Skin of body (tissue), 1 donor: ENCODE measurements at regions not wholly inside any gene's neighbourhood (a gene's known extent, or its start where the extent isn't known, plus 50 kb on each side); places are given as distances from the start of the nearest gene placed in this dataset.
A peak's percentile ranks its signal among the peaks of the same experiment; 100 is the strongest.

Experiments
- DNase-seq: peaks from one replicate; lab custom pipeline; 2025; lab: John Stamatoyannopoulos, UW

DNA sequence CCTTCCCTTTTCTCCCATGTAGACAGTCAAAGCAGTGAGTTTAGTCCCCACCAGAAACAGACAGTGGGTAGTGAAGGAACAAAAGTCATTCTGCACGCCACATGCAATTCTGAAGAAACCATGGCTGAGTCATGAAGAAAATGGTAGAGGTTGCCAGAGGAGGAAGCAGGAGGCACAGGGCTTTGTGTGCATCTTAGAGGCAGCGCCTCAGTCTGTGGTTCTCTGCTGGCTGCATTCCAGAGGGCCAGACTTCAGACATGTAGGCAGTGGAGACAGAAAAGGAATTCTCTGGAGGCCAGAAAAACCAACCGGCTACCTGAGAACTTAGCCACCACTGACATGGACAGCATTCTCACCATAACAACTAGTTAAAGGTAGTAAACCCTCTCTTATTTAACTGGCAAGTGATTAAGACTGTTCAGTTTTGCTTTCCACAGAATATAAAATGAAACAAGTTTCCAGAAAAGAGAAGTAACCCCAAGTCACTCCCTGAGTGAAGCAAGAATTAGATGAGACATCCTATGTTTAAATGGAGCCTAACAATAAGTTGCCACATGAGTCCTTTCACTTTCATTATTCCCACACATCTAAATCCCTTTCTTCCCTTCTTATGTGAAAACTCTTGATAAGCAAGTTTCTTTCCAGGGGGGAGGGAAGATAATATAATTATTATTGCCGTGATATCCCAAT is 556.1 kb downstream of the SOX6 start:
- no peak for DNase-seq

DNA sequence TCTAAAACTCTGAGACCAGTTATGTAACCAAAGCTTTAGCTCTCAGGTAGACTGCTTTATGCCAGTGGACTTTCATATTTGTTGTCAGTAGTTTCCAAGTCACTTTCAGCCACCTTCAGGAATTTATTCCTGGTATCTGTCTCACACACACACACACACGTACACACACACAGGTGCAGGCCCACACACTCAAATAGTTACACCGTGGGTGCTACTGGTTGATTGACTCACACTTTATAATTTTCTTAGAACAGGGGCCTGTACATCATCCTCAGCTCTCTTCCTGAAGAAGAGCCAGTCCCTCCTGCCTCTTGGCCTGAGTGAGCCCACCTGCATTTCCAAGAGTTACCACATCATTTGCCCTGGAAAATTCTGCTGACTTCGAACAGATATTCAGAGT is 555.2 kb downstream of the SOX6 start:
- DNase-seq = no peak

DNA sequence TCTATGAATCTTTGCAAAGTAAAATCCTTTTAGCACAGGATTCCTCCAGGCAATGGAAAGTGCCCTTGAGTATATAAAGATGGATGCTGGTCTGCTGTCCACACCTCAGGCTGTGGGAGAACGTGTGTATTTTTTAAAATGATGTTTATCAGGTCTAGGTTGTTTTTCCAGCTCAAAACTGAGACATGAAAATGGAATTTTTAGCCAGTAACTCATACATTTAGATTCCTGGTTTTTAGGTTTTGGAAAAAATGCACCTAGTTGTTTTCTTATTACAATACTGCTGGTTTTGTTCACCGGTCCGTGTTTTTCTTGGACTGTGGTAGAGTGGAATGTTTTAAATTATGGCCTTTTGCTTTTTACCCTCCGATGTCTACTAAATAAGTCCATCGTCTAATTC is 554.7 kb downstream of the SOX6 start:
- no peak for DNase-seq

DNA sequence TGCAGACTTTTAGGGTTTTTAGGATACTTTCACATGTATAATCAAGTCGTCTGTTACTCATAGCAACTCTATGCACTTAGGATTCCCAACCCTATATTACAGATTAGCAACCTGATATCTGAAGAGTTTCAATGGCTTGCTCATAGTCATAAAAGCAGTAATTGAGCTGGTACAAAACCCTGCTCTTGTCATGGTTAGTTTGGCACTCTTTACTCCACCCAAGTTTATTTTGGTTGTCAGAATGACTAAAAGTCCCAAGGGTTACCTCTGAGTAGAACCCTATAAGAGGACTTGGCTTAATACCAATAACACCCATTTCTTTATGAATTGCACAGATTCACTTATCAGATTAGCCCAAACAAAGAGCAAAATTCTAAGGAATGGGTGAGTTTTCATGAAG is 550.6 kb downstream of the SOX6 start:
- no peak for DNase-seq

DNA sequence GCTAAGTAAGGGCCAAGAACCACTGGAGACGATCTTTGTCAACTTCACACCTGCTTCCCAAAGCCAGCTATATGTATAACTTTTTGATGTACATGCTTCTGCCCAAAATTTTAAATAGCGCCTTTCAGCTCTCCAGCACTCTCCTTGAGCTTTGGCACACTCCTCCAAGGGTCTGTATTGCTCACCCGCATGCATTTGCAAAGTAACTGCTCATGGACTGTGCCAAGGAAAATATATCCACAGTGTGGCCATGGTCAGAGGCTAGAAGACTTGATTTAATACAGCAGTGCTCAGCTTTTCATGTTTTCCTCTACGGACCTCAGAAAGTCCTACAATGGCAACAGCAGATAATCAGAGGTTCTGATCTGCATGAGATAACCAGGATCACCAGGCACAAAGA is 550.1 kb downstream of the SOX6 start:
- no peak for DNase-seq

DNA sequence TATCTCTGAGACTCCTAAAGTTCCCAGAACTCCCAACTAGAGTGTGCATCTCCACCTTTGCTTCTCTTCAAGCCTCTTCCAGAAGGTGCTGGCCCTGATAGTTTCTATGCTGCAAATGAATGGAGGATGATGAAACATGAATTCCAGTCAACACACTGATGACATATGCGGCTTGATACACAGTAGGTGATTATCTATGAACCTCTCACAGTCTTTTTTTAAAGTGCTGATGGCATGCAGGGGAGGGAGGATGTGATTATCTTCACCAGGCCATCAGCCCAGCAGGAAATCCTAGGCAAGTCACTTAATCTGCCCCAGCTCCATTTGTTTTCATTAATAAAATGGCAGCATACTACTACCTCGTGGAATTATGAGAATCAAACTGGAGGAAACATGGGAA is 548.5 kb downstream of the SOX6 start:
- no peak for DNase-seq

DNA sequence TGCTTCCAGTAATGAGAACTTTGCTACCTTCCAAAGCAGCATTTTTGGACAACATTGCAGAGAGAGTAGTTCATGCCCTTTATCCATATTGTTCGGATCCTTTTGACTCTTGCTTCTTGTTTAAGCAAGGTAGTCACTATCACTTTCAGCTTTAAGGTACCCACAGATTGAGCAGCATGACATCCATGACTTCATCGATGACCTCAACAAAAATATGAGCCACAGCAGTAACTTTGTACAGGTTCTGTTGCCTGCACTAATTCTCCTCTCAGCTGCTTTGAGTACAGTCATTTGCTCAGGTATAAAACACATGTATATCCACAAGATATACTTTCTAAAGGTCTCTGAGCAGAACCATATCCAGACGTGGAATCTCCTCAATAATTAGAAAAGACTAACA is 546.3 kb downstream of the SOX6 start:
- DNase-seq = no peak

DNA sequence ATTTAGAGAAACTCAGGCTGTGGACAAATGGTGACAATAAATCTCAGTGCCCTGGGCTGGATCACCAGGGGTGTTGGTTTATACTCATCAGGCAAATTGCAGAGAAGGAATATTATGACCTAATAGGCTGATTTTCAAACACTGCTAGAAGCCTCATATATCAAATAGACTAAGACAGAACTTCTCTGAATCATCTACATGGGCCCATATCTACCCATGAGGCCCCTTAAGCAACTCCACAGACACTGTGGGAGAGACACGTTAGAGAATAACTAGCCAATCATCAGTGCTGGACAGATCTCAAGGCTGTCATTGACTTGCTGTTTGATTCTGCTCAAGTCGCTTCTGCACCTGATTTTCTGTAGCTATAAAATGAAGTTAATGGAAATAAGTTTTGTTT is 545.8 kb downstream of the SOX6 start:
- DNase-seq = no peak

DNA sequence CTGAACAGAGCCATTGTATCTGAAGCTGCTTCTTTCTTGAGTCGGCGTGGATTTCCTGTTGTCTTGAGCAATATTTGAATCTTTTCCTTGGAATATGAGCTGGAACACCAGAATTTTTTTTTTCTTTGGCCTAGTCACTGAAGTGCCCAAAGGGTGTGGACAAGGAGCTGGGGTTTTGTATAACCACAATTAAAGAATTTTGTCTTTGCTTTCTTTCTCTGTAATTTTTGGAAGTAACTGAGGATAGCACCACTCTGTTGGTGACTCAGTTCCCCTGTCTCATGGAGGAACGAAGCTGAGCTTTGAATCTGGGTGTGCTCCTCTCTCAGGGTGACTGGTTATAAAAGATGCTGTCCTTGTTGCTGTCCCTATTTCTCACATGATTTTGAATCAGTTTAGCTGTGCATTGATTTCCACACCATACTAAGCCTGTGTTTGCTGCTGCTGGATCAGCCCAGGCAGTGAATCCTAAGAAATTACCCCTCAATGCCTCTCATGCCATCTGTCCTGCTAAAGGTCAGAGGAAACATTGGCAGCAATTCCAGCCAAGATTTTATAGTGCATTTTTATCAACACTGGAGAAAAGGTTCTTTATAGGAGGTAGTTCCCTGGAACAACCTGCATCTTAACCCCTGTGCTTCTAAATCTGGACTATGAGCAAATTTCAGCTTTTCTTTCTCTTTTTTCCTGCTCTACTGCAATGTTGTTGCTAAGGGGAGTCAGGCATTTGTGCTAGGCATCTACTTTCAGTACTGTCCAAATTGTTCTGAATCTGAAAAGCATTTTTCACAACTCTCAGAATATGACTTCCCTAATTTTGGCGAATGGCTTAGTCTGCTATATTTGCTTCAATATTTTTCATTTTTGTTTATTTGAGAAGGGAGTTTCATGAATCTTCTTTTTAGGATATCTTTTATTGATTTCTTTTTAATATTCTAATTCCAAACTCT is 540.8 kb downstream of the SOX6 start:
- no peak for DNase-seq

DNA sequence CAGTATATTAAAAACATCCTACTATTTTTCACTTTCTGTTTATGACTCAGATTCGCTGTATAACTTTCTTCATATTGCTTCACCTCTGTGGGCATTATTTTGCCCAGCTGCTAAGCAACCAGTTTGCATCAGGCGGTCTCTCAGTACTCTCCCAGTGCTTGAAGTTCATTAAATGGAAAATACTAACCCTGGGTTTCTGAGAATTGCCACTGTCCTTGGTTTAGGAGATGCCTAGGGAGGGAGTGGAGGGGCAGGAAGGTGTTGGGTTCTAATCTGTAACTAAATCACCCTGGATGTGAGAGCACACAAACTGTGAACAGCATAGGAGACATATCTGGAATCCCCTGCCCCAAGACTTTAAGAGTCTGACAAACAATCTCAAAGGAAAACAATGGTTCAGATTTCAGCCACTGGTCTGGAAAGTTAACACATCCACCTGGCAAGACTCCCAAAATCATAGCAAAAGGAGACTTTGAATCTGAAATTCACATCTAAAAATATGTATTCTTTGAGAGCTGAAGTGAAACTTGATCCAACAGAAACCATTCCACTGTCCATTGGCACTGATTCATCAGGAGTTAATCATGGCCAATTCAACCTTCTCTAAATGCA is 540.0 kb downstream of the SOX6 start:
- no peak for DNase-seq

DNA sequence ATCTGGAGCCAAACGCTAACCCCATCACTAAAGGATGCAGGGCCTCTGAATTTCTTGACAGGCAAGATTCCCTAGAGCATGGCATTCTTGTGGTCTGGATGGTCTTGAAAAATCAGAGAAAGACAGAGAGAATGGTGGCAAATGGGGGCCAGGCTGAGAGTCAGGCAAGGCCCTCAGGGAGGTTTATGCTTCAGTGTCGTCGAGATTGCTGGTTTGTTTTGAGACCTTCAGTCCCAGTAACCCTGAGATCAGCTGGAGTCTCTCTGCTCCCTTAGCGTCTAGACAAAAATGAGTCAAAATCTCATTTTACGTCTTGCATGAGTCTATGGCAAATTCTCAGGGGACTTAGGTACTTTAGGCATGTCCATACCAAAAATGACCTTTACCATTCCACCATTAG is 539.3 kb downstream of the SOX6 start:
- DNase-seq = no peak

DNA sequence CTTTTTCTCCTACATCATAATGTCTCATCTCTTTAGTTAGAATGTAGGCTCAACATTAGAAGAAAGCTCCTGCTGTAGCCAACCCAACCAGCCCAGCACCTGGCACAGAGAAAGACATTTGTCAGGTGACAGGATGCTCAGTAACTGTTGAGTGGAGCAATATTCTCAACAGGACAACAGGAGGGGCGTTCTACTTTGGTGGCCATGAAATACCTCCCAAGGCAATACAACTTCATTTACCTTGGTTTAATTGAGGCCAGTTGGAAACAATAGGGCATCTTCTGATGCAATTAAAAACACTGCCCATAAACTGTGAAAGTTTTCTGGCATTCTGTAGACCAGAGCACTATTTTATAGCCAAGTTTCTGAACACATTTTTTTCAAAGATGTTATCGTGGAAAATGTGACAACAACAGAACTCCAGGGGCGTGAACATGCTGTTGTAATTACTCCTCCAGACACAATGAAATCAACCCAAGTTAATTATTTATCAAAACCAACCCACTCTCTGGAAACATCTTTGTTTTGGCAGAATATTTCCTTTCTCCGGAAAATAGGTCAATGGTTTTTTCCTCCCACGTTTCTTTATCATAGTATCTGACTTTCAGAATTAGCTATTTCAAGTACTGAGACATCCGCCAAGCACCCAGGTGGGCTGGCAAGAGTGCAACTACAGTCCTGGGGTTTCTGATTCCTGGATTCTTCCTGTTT is 538.1 kb downstream of the SOX6 start:
- DNase-seq = peak; percentile 48

DNA sequence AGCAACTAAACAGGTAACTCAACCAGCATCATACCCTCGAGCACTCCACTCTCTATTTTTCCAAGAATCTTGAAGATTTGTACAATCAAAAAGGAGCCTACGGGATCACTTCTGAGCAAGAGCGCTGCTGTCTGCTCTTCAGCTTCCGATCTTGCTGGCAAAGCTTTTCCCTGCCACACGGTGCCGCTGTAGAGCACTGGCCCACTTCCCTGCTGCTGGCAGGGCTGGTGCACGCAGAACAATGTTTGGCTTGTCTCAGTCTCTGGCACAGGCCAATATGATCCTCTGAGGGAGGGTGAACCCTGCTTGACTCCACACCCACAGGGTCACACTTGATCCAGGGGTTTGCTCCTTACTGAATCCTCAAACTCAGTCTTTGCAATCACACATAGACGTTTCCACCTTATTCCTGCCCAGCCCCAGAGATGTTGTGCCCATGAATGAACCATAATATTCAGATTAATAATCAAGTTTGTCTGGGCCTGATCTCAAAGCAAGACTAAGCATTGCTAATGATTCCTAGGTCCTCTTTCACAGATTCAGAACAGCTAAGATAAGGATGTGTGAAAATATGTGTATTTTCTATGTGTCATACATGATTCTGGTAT is 536.6 kb downstream of the SOX6 start:
- DNase-seq = peak; percentile 29

DNA sequence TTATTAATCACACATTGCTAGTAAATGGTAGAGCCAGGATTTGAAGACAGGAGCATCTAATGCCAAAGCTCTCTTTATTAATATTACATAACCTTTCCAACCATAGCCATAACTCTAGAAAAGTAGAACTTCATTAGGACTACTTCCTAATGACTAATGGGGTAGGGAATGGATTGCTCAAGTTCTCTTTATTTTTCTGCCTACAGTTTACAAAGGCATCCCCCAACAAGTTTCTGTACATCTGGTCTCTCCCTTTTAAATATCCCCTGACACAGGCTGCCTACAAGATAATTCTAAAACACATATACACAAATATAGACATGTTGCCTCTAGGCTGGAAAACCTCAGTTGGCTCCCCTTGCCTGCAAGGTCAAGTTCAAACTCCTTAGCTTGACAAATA is 534.9 kb downstream of the SOX6 start:
- DNase-seq = no peak

DNA sequence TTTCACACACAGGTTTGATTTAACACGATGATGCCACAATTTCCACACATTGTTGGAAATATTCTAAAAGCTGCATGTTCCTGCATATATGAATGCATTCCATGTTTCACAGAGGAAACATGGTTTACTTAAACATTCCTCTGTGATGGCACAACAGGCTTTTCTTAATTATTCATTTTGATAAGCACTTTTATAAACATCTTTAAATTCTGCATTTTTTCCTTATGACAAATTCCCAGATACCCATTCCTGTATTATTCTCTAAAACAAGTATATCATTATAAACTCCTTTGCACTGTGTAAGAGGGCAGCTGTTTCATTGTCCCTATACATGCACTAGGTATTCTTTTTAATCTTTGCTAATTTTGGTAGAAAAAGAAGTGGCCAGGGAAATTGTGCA is 532.3 kb downstream of the SOX6 start:
- DNase-seq = no peak

DNA sequence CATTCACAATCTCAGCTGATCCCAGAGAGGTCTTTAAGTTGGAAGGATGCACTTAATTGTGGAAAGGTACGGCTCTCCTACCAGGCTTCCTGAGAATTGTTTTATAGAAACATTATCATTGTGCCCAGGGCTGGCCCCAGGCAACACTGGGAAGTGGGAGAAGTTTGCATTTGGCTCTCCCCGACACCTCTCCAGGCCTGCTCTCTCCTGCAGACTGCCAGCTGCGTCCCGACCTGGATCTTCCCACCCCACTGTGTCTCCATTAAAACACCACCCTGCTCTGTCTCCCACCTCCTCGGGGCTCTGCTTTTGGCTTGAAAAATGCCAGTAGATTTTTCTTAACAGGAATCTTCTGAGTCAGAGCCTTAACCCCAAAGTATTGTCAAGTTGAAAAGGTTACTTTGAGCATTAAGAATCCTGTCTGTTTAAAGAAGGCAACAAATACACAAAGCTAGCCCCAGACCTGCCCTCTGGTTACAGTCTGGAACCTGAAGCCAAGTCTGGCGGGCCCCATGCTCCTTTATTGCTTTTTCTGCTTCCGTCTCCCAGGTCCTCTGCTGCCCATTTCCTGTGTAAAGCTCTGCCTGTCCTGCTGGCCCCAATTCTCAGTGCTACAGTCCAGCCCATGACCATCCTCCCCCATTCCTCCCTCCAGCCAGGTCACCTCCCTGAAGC is 530.2 kb downstream of the SOX6 start:
- DNase-seq = no peak

DNA sequence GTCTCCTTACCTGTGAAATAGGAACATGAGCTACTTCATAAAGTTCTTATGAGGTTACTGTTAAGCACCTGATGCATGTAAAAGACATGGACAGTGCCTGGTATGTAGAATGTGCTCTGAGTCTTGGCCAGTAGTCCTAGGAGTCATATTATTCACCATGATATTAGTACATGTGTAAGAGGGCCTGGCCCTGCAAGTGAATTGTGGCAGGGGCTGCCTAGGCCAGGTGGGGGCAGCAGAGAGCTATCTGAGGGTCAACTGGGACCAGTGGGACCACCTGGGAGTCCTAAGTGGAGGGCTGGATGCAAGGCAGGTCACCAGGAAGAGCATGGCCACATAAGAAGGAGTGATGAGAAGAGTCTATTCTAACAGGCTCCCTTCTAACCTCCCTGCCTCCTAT is 529.5 kb downstream of the SOX6 start:
- DNase-seq = no peak

DNA sequence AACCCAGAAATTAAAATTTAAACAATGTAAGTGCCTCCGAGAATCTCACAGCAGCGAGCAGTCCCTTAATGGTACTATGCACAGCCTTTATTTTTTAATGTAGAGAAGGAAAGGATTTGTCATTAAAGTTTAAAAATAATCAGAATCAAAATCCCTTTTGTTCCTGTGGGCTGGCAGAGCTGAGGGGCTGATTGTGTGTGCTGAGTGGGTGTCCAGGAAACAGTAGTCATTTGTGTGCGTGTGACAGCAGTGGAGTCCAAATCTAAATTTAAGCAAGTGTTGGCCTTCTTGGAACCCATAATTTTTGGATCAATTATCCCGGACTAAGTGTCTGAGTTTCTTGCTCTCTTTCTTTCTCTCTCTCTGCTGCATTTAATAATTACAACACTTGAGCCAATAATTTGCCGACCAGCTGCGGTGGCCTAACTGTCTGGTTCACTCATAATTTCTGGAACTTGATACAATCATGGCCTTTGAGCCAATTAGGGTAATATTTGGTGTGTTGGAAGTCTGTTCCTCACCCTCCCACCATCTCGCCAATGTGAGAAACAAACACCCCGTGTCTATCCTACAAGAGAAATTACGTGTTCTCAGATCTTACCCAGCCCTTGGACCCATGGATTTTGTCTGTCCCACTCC is 528.0 kb downstream of the SOX6 start:
- DNase-seq = no peak

DNA sequence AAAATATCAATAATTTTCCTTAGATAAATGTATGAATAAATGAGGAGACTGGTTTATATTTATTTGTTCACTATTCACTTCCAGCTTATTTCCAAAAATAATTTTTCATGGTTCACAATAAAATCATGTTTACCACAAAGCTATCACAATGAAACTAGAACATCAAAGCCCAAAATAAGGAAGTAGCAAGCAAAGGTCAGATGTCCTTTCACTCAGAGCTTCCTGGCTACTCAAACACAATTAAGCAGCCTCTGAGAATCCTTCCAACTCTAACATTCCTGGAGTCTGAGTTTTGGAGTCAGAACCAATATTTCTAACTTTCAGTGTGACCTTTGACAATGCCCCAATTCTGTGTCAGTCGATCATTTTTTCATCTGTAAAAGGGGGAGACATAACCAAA is 527.0 kb downstream of the SOX6 start:
- DNase-seq = no peak

DNA sequence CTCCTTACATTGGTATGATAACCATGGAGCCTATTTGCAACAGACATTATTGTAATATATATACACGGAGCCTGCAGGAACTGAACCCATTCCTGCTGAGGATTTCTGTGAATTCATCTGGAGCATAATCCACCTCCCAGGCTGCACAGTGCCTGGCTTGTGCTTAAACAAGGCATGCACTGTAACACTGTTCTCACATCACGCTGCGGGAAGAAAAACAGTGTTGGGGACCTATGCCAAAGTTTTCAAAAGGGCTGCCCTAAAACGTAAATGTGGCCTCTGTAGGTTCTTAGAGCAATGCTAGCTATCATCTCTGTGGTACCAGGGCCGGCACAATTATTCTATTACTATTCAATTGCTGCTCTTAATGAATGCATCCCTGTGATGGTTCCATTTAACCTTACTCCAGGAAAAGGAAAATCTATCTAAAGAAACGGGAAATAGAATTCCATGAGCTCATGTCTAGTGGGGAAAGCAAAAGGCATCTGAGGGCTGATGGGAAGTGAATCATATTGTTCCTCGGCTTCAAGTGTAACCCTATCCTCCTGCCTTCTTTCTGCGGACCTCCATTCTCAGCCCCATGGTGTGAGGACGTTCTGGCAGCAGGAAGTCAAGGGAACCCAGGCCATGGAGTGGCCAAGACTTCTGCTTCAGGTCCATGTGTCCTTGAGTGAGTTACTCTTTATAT is 525.5 kb downstream of the SOX6 start:
- DNase-seq = no peak
